Loucy (cell line): ENCODE measurements at regions not wholly inside any gene's neighbourhood (a gene's known extent, or its start where the extent isn't known, plus 50 kb on each side); places are given as distances from the start of the nearest gene placed in this dataset.

ENCODE experiments used
- H2AFZ ChIP-seq: fragments of 200-600 bp; sonication (generic); 2 replicates; pipeline ENCODE4 v1.6.0; 2016; ENCODE audit warnings: antibody characterized with exemption, mild to moderate bottlenecking, low read length, moderate library complexity
- H3F3A ChIP-seq: fragments of 200-600 bp; 2 replicates; pipeline ENCODE4 v1.6.0; 2016; ENCODE audit warnings: antibody characterized with exemption, low read depth, mild to moderate bottlenecking
- H3K27me3 ChIP-seq: fragments of 200-600 bp; sonication (generic); 2 replicates; pipeline ENCODE4 v1.6.1; 2014; ENCODE audit warnings: low read length, mild to moderate bottlenecking; ENCODE audit not compliant: insufficient read depth, poor library complexity, severe bottlenecking
- H3K36me3 ChIP-seq: fragments of 200-600 bp; sonication (generic); 2 replicates; pipeline ENCODE4 v1.6.1; 2016; ENCODE audit warnings: low read length; ENCODE audit not compliant: insufficient read depth
- H3K4me1 ChIP-seq: fragments of 200-600 bp; sonication (generic); 2 replicates; pipeline ENCODE4 v1.5.1; 2014; ENCODE audit warnings: low read length, mild to moderate bottlenecking; ENCODE audit not compliant: insufficient read depth, poor library complexity, severe bottlenecking
- H3K4me2 ChIP-seq: fragments of 200-600 bp; sonication (generic); 2 replicates; pipeline ENCODE4 v1.6.0; 2014; ENCODE audit warnings: antibody characterized with exemption, low read length, low read depth, mild to moderate bottlenecking; ENCODE audit not compliant: poor library complexity, severe bottlenecking
- H3K4me3 ChIP-seq: fragments of 200-600 bp; sonication (generic); 2 replicates; pipeline ENCODE4 v1.5.1; 2014; ENCODE audit warnings: low read length, mild to moderate bottlenecking, mixed read lengths; ENCODE audit not compliant: poor library complexity, severe bottlenecking
- H3K79me2 ChIP-seq: fragments of 200-600 bp; sonication (generic); 2 replicates; pipeline ENCODE4 v1.6.1; 2014; ENCODE audit warnings: low read length; ENCODE audit not compliant: insufficient read depth
- H3K9ac ChIP-seq: fragments of 200-600 bp; sonication (generic); 2 replicates; pipeline ENCODE4 v1.6.0; 2014; ENCODE audit warnings: mild to moderate bottlenecking, low read depth, low read length, moderate library complexity; ENCODE audit not compliant: poor library complexity, severe bottlenecking
- H3K9me2 ChIP-seq: fragments of 200-600 bp; sonication (generic); replicated peaks from 2 replicates; pipeline ENCODE4 v1.6.1; 2016; ENCODE audit warnings: low read depth, low read length, mixed read lengths
- H3K9me3 ChIP-seq: fragments of 200-600 bp; sonication (generic); 2 replicates; pipeline ENCODE4 v1.6.1; 2014; ENCODE audit warnings: mild to moderate bottlenecking, antibody characterized with exemption, low read length, low read depth; ENCODE audit not compliant: insufficient read depth
- H4K20me1 ChIP-seq: fragments of 200-600 bp; sonication (generic); 2 replicates; pipeline ENCODE4 v1.6.0; 2014; ENCODE audit warnings: antibody characterized with exemption, low read length, mild to moderate bottlenecking; ENCODE audit not compliant: insufficient read depth, poor library complexity, severe bottlenecking
- EZH2phosphoT487 ChIP-seq: fragments of 200-600 bp; IDR thresholded peaks from 2 replicates; pipeline ENCODE4 v1.6.1; 2018; ENCODE audit warnings: antibody characterized with exemption, mild to moderate bottlenecking, moderate library complexity, borderline replicate concordance
- TF ChIP-seq, protein P1 (sequence below): fragments of 200-600 bp; sonication (generic); conservative IDR thresholded peaks from 2 replicates; pipeline ENCODE4 v1.5.1; 2014; ENCODE audit warnings: mild to moderate bottlenecking, antibody characterized with exemption, low read length

DNA sequence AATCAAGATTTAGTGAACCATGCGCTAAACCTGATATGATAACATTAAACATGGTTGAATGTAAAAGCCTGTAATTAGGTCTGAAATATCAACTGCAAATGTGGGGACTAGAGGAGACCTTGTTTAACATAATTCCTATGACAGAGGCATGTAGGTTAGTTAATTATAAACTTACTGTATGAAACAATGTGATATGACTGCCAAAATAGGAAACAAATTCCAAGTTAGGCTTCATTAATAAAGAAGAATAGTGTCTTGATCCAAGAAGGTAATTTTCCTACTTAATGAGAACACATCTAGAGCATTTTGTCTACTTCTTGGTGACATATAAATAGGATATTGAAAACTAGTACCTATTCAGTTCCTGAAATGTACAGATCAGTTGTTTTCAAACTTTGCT, 136.2 kb upstream of the TARS1 start:
- H3F3A ChIP-seq, result no peaks in the 10 kb centered on the region
- no peak overlapping the region for H3K9ac ChIP-seq
- no peak overlapping the region for H2AFZ ChIP-seq
- H3K36me3 ChIP-seq, result no peaks in the 10 kb centered on the region
- no peaks in the 10 kb centered on the region for H4K20me1 ChIP-seq
- H3K27me3 ChIP-seq, result no peaks in the 10 kb centered on the region
- no peaks in the 10 kb centered on the region for H3K79me2 ChIP-seq
- H3K9me2 ChIP-seq, result no peaks in the 10 kb centered on the region
- no peaks in the 10 kb centered on the region for H3K9me3 ChIP-seq
- no peak for TF ChIP-seq EZH2phosphoT487
- TF ChIP-seq, protein P1, sequence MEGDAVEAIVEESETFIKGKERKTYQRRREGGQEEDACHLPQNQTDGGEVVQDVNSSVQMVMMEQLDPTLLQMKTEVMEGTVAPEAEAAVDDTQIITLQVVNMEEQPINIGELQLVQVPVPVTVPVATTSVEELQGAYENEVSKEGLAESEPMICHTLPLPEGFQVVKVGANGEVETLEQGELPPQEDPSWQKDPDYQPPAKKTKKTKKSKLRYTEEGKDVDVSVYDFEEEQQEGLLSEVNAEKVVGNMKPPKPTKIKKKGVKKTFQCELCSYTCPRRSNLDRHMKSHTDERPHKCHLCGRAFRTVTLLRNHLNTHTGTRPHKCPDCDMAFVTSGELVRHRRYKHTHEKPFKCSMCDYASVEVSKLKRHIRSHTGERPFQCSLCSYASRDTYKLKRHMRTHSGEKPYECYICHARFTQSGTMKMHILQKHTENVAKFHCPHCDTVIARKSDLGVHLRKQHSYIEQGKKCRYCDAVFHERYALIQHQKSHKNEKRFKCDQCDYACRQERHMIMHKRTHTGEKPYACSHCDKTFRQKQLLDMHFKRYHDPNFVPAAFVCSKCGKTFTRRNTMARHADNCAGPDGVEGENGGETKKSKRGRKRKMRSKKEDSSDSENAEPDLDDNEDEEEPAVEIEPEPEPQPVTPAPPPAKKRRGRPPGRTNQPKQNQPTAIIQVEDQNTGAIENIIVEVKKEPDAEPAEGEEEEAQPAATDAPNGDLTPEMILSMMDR, result no peak
- peaks cover 3% of the 10 kb centered on the region for H3K4me1 ChIP-seq
- H3K4me3 ChIP-seq, result no peak overlapping the region
- H3K4me2 ChIP-seq, result no peak overlapping the region

DNA sequence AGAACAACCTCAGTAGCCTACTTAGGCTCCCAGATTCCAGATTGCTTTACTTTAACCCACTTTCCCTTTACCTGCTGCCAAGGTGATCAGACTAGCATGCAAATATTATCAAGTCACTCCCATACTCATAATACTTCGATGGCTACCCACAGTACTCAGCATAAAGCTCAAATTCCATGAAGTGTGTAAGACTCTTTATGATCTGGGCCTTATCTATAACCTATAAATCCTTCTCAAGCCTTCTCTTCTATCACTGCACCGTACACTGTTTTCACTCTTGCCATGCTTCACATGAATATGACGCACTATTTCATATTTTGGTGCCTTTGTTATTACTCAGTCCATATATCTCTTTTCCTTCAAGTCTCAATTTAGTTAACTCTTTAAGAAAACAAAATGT, 135.2 kb upstream of the TARS1 start:
- Histone ChIP-seq H3K4me1 (no peaks in the 10 kb centered on the region), H3K4me2 (no peak overlapping the region), H2AFZ (no peak overlapping the region), H3F3A (no peaks in the 10 kb centered on the region), H4K20me1 (no peaks in the 10 kb centered on the region), H3K9me2 (no peaks in the 10 kb centered on the region), H3K9ac (no peak overlapping the region), H3K9me3 (no peaks in the 10 kb centered on the region), H3K36me3 (no peaks in the 10 kb centered on the region), H3K4me3 (no peak overlapping the region), H3K27me3 (no peaks in the 10 kb centered on the region), H3K79me2 (no peaks in the 10 kb centered on the region)
- no peak for TF ChIP-seq EZH2phosphoT487
- TF ChIP-seq, protein P1, result no peak

DNA sequence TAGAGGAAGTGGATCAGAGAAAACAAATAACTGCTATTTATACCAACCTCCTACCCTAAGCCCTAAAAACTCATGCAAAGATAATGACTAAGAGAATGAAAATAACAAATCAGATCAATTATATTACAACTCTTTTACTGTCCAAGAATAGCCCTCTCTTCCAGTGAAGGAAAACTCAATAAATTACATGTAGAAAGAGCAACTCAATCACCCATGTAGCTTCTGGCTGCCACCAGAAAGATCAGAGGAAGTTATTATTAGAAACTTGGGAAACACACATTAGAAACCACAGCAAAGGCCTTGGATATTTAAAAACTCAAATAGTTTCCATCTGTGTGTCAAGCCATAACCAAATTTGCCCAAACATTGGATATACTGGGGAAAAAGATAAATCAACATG, 134.0 kb upstream of the TARS1 start:
- H4K20me1 ChIP-seq, result no peaks in the 10 kb centered on the region
- TF ChIP-seq EZH2phosphoT487, result no peak
- TF ChIP-seq, protein P1, result no peak
- no peak overlapping the region for H3K9ac ChIP-seq
- H3K9me2 ChIP-seq, result no peaks in the 10 kb centered on the region
- no peaks in the 10 kb centered on the region for H3F3A ChIP-seq
- no peak overlapping the region for H2AFZ ChIP-seq
- H3K4me2 ChIP-seq, result no peak overlapping the region
- no peaks in the 10 kb centered on the region for H3K79me2 ChIP-seq
- no peak overlapping the region for H3K4me3 ChIP-seq
- H3K4me1 ChIP-seq, result no peaks in the 10 kb centered on the region
- no peaks in the 10 kb centered on the region for H3K27me3 ChIP-seq
- H3K9me3 ChIP-seq, result no peaks in the 10 kb centered on the region
- H3K36me3 ChIP-seq, result no peaks in the 10 kb centered on the region
